Omental fat pad (tissue), 3 donors: ENCODE measurements at regions not wholly inside any gene's neighbourhood (a gene's known extent, or its start where the extent isn't known, plus 50 kb on each side); places are given as distances from the start of the nearest gene placed in this dataset.

Experiments
- ATAC-seq: fragments of 150-250 bp; one replicate; pipeline ENCODE4 v1.9.1; 2016; ENCODE audit warnings: mild to moderate bottlenecking, moderate library complexity; ENCODE audit not compliant: low FRiP score
- DNase-seq: peaks from one replicate; pipeline ENCODE4 v3.0.0-alpha.2; 2019; ENCODE audit warnings: low spot score
- CTCF ChIP-seq, 3 donors: fragments of 450-650 bp; IDR thresholded peaks; one replicate each; pipeline ENCODE4 v1.5.1; 2016 to 2017; ENCODE audit warnings: antibody characterized with exemption in 3 of 3, mild to moderate bottlenecking in 3 of 3, moderate library complexity in 2 of 3

GRCh38 chr7:46355331-46355730, 434.3 kb upstream of the IGFBP3 start:
- TF ChIP-seq CTCF (IDR thresholded peaks at IDR 0.05): no peak
- DNase-seq (no peak), ATAC-seq (no peak)

- TF ChIP-seq CTCF (IDR thresholded peaks at IDR 0.05): no peak
- ATAC-seq (peak; percentile 57), DNase-seq (no peak)
Observed at GRCh38 chr7:46352004-46352954, 431.2 kb upstream of the IGFBP3 start.

GRCh38 chr7:46349490-46349889, 428.4 kb upstream of the IGFBP3 start:
- no peak for ATAC-seq
- TF ChIP-seq CTCF (IDR thresholded peaks at IDR 0.05): no peak
- no peak for DNase-seq

GRCh38 chr7:46344533-46344932, 423.5 kb upstream of the IGFBP3 start:
- TF ChIP-seq CTCF (IDR thresholded peaks at IDR 0.05): no peak
- DNase-seq (no peak), ATAC-seq (no peak)

- TF ChIP-seq CTCF (IDR thresholded peaks at IDR 0.05): no peak
- DNase-seq (no peak), ATAC-seq (no peak)
Observed at GRCh38 chr7:46343802-46344201, 422.7 kb upstream of the IGFBP3 start.

- no peak for ATAC-seq
- no peak for TF ChIP-seq CTCF (IDR thresholded peaks at IDR 0.05)
- DNase-seq: no peak
Observed at GRCh38 chr7:46322937-46323336, 401.9 kb upstream of the IGFBP3 start.
